ENCODE measurements at regions not wholly inside any gene's neighbourhood (a gene's known extent, or its start where the extent isn't known, plus 50 kb on each side); places are given as distances from the start of the nearest gene placed in this dataset.

- Histone ChIP-seq H3K27ac (ENCODE audit: low read depth in 1 of 2, low read length in 2 of 2) (no peak overlapping the region), H3K4me1 (ENCODE audit: control insufficient read depth in 4 of 4, insufficient read depth in 4 of 4, low read length in 3 of 4) (peaks cover 0 to 7% (median 0%) of the 10 kb centered on the region in 4 donors), H3K9me3 (ENCODE audit: control insufficient read depth in 4 of 4, low read length in 3 of 4) (no peaks in the 10 kb centered on the region), H3K27me3 (ENCODE audit: control insufficient read depth in 4 of 4, insufficient read depth in 4 of 4, low read length in 3 of 4) (no peaks in the 10 kb centered on the region), H3K4me3 (ENCODE audit: low read depth in 1 of 3, low read length in 3 of 3) (no peak overlapping the region), H3K9ac (ENCODE audit: low read depth in 1 of 2, low read length in 2 of 2) (no peak overlapping the region), H3K36me3 (ENCODE audit: control insufficient read depth in 4 of 4, insufficient read depth in 3 of 4, low read depth in 1 of 4, low read length in 3 of 4) (no peaks in the 10 kb centered on the region)
- WGBS = 81% methylated on average over 3 of the region's 3 CpGs
- TF ChIP-seq FOXA2 (IDR thresholded peaks at IDR 0.05) (no peak), YY1 (IDR thresholded peaks at IDR 0.05) (no peak), NR2F2 (IDR thresholded peaks at IDR 0.05) (no peak), FOXA1 (IDR thresholded peaks at IDR 0.05) (no peak), RXRA (IDR thresholded peaks at IDR 0.05) (no peak), MAX (IDR thresholded peaks at IDR 0.05) (no peak), HNF4G (IDR thresholded peaks at IDR 0.05) (no peak)
- DNase-seq (ENCODE audit: low spot score) = no peak
These were observed 478.9 kb upstream of the TBL1XR1 start for GRCh38 chr3:177676148-177676547.

GRCh38 chr3:177676947-177677587 lies 479.8 kb upstream of the TBL1XR1 start:
- Histone ChIP-seq H3K27me3 (ENCODE audit: control insufficient read depth in 4 of 4, insufficient read depth in 4 of 4, low read length in 3 of 4) (no peaks in the 10 kb centered on the region), H3K9ac (ENCODE audit: low read depth in 1 of 2, low read length in 2 of 2) (no peak overlapping the region), H3K9me3 (ENCODE audit: control insufficient read depth in 4 of 4, low read length in 3 of 4) (no peaks in the 10 kb centered on the region), H3K27ac (ENCODE audit: low read depth in 1 of 2, low read length in 2 of 2) (no peak overlapping the region), H3K36me3 (ENCODE audit: control insufficient read depth in 4 of 4, insufficient read depth in 3 of 4, low read depth in 1 of 4, low read length in 3 of 4) (no peaks in the 10 kb centered on the region), H3K4me3 (ENCODE audit: low read depth in 1 of 3, low read length in 3 of 3) (no peak overlapping the region), H3K4me1 (ENCODE audit: control insufficient read depth in 4 of 4, insufficient read depth in 4 of 4, low read length in 3 of 4) (peaks cover 0 to 7% (median 0%) of the 10 kb centered on the region in 4 donors)
- no peak for DNase-seq (ENCODE audit: low spot score)
- WGBS = 73% methylated on average over 6 of the region's 6 CpGs
- TF ChIP-seq ZBTB33 (IDR thresholded peaks at IDR 0.05) (no peak), RAD21 (IDR thresholded peaks at IDR 0.05) (no peak), YY1 (IDR thresholded peaks at IDR 0.05) (no peak), ATF3 (IDR thresholded peaks at IDR 0.05) (no peak), NR2F2 (IDR thresholded peaks at IDR 0.05) (no peak), EGR1 (IDR thresholded peaks at IDR 0.05; ENCODE audit: low read depth in 2 of 2) (no peak)

- Histone ChIP-seq H3K9ac (ENCODE audit: low read depth in 1 of 2, low read length in 2 of 2) (no peak overlapping the region), H3K36me3 (ENCODE audit: control insufficient read depth in 4 of 4, insufficient read depth in 3 of 4, low read depth in 1 of 4, low read length in 3 of 4) (no peaks in the 10 kb centered on the region), H3K27ac (ENCODE audit: low read depth in 1 of 2, low read length in 2 of 2) (no peak overlapping the region), H3K4me3 (ENCODE audit: low read depth in 1 of 3, low read length in 3 of 3) (no peak overlapping the region), H3K4me1 (ENCODE audit: control insufficient read depth in 4 of 4, insufficient read depth in 4 of 4, low read length in 3 of 4) (no peaks in the 10 kb centered on the region), H3K27me3 (ENCODE audit: control insufficient read depth in 4 of 4, insufficient read depth in 4 of 4, low read length in 3 of 4) (no peaks in the 10 kb centered on the region), H3K9me3 (ENCODE audit: control insufficient read depth in 4 of 4, low read length in 3 of 4) (no peaks in the 10 kb centered on the region)
- no peak for TF ChIP-seq FOXA2 (IDR thresholded peaks at IDR 0.05)
- TF ChIP-seq GABPA (IDR thresholded peaks at IDR 0.05 in 1 of 2, conservative IDR thresholded peaks at IDR 0.05 in 1 of 2) = no peak
- no peak for TF ChIP-seq YY1 (IDR thresholded peaks at IDR 0.05)
- no peak for TF ChIP-seq FOXA1 (IDR thresholded peaks at IDR 0.05)
- DNase-seq (ENCODE audit: low spot score) = no peak
- 66% methylated on average over 5 of the region's 5 CpGs for WGBS
These were observed 482.5 kb upstream of the TBL1XR1 start for GRCh38 chr3:177679568-177680471.
